ENCODE measurements at regions not wholly inside any gene's neighbourhood (a gene's known extent, or its start where the extent isn't known, plus 50 kb on each side); places are given as distances from the start of the nearest gene placed in this dataset.

GRCh38 chr4:173879509-173879908 is 349.5 kb upstream of the HAND2 start:
- H3K27me3 ChIP-seq (ENCODE audit: control insufficient read depth, insufficient read depth, low read length), result no peaks in the 10 kb centered on the region
- H3K36me3 ChIP-seq (ENCODE audit: control insufficient read depth, insufficient read depth, low read length), result no peaks in the 10 kb centered on the region
- no peak for DNase-seq (ENCODE audit: low read depth)
- no peak overlapping the region for H3K4me3 ChIP-seq (ENCODE audit: low read depth, low read length)
- TF ChIP-seq CTCF (IDR thresholded peaks at IDR 0.05; ENCODE audit: insufficient read depth, low read length, severe bottlenecking), result no peak
- FAIRE-seq, result no peak

- no peak for TF ChIP-seq CTCF (IDR thresholded peaks at IDR 0.05; ENCODE audit: insufficient read depth, low read length, severe bottlenecking)
- H3K4me3 ChIP-seq (ENCODE audit: low read depth, low read length), result no peak overlapping the region
- DNase-seq (ENCODE audit: low read depth) (no peak), FAIRE-seq (no peak)
- H3K36me3 ChIP-seq (ENCODE audit: control insufficient read depth, insufficient read depth, low read length), result no peaks in the 10 kb centered on the region
- H3K27me3 ChIP-seq (ENCODE audit: control insufficient read depth, insufficient read depth, low read length), result no peaks in the 10 kb centered on the region
Measured at GRCh38 chr4:173878701-173879100, 348.7 kb upstream of the HAND2 start.

- FAIRE-seq, result no peak
- DNase-seq (ENCODE audit: low read depth), result no peak
- H3K4me3 ChIP-seq (ENCODE audit: low read depth, low read length), result no peak overlapping the region
- no peaks in the 10 kb centered on the region for H3K36me3 ChIP-seq (ENCODE audit: control insufficient read depth, insufficient read depth, low read length)
- TF ChIP-seq CTCF (IDR thresholded peaks at IDR 0.05; ENCODE audit: insufficient read depth, low read length, severe bottlenecking), result no peak
- H3K27me3 ChIP-seq (ENCODE audit: control insufficient read depth, insufficient read depth, low read length), result no peaks in the 10 kb centered on the region
Measured at GRCh38 chr4:173871643-173872042, 341.6 kb upstream of the HAND2 start.

GRCh38 chr4:173866322-173867026 is 336.4 kb upstream of the HAND2 start:
- DNase-seq (ENCODE audit: low read depth) (no peak), FAIRE-seq (no peak)
- Histone ChIP-seq H3K4me3 (ENCODE audit: low read depth, low read length) (no peak overlapping the region), H3K36me3 (ENCODE audit: control insufficient read depth, insufficient read depth, low read length) (no peaks in the 10 kb centered on the region), H3K27me3 (ENCODE audit: control insufficient read depth, insufficient read depth, low read length) (no peaks in the 10 kb centered on the region)
- TF ChIP-seq CTCF (IDR thresholded peaks at IDR 0.05; ENCODE audit: insufficient read depth, low read length, severe bottlenecking), result no peak

- H3K4me3 ChIP-seq (ENCODE audit: low read depth, low read length), result no peak overlapping the region
- no peak for TF ChIP-seq CTCF (IDR thresholded peaks at IDR 0.05; ENCODE audit: insufficient read depth, low read length, severe bottlenecking)
- no peaks in the 10 kb centered on the region for H3K27me3 ChIP-seq (ENCODE audit: control insufficient read depth, insufficient read depth, low read length)
- DNase-seq (ENCODE audit: low read depth) (no peak), FAIRE-seq (no peak)
- H3K36me3 ChIP-seq (ENCODE audit: control insufficient read depth, insufficient read depth, low read length), result no peaks in the 10 kb centered on the region
Measured at GRCh38 chr4:173862754-173863153, 332.7 kb upstream of the HAND2 start.

- DNase-seq (ENCODE audit: low read depth), result no peak
- no peak for TF ChIP-seq CTCF (IDR thresholded peaks at IDR 0.05; ENCODE audit: insufficient read depth, low read length, severe bottlenecking)
- Histone ChIP-seq H3K27me3 (ENCODE audit: control insufficient read depth, insufficient read depth, low read length) (no peaks in the 10 kb centered on the region), H3K4me3 (ENCODE audit: low read depth, low read length) (no peak overlapping the region), H3K36me3 (ENCODE audit: control insufficient read depth, insufficient read depth, low read length) (no peaks in the 10 kb centered on the region)
- FAIRE-seq, result no peak
Measured at GRCh38 chr4:173860094-173860493, 330.1 kb upstream of the HAND2 start.

Data from bronchial epithelial cell (primary cell).